Fibroblast of mammary gland (primary cell): ENCODE measurements at regions not wholly inside any gene's neighbourhood (a gene's known extent, or its start where the extent isn't known, plus 50 kb on each side); places are given as distances from the start of the nearest gene placed in this dataset.

Experiments used
- DNase-seq: peaks from one replicate; pipeline ENCODE4 v3.0.0-alpha.2; 2010; ENCODE audit warnings: low read depth
- H3K4me3 ChIP-seq: 2 replicates; pipeline ENCODE4 v1.5.1; 2011; ENCODE audit warnings: low read depth, mild to moderate bottlenecking, low read length, moderate library complexity; ENCODE audit not compliant: control insufficient read depth
- CTCF ChIP-seq: conservative IDR thresholded peaks from 2 replicates; pipeline ENCODE4 v1.5.1; 2011; ENCODE audit warnings: low read depth, low read length, inconsistent platforms; ENCODE audit not compliant: control insufficient read depth, insufficient read depth

- DNase-seq: peak; percentile 53
These were observed 144.4 kb upstream of the ZNF644 start for GRCh38 chr1:91166106-91166712.

GRCh38 chr1:91165033-91165654 lies 143.3 kb upstream of the ZNF644 start:
- TF ChIP-seq CTCF: peak; percentile 98
- peak; percentile 52 for DNase-seq
- no peak overlapping the region for H3K4me3 ChIP-seq

More at GRCh38 chr1:91166106-91166712, 144.4 kb upstream of the ZNF644 start:
- no peak overlapping the region for H3K4me3 ChIP-seq
- TF ChIP-seq CTCF: peak; percentile 83

- TF ChIP-seq CTCF: no peak
- DNase-seq: no peak
- H3K4me3 ChIP-seq: no peak overlapping the region
These were observed 140.8 kb upstream of the ZNF644 start for GRCh38 chr1:91162613-91163012.

GRCh38 chr1:91161749-91162148 lies 139.9 kb upstream of the ZNF644 start:
- no peak for TF ChIP-seq CTCF

GRCh38 chr1:91161166-91161565 lies 139.3 kb upstream of the ZNF644 start:
- no peak for TF ChIP-seq CTCF
- DNase-seq: no peak
- H3K4me3 ChIP-seq: no peak overlapping the region

More at GRCh38 chr1:91161749-91162148, 139.9 kb upstream of the ZNF644 start:
- no peak for DNase-seq
- no peak overlapping the region for H3K4me3 ChIP-seq

- no peak for TF ChIP-seq CTCF
- no peak overlapping the region for H3K4me3 ChIP-seq
- DNase-seq: no peak
These were observed 138.7 kb upstream of the ZNF644 start for GRCh38 chr1:91160363-91161075.
